AML-193 (cell line): ENCODE measurements at regions not wholly inside any gene's neighbourhood (a gene's known extent, or its start where the extent isn't known, plus 50 kb on each side); places are given as distances from the start of the nearest gene placed in this dataset.

Source experiments
- DNase-seq, 2 experiments: peaks; one replicate each; lab custom pipeline; 2025; lab: John Stamatoyannopoulos, UW

DNA sequence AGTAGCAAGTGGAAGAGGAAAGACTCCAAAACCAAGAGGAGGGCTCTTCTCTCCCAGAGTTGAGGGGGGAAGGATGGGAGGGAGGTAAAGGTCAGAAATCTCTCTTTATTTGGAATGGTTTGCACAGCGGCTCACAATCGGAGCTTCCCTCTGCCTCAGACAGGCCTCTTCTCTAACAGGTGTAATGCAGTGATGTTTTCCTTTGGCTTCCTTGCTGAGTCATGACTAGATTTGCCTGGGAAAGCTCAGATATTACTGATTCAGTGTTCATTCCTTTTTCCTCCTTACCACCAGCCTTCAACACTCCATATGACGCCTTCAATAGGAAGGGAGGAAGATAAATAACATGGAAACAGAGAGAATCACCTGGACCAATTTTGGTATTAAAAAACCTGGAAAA lies 136.6 kb downstream of the RNF152 start:
- no peak for DNase-seq

DNA sequence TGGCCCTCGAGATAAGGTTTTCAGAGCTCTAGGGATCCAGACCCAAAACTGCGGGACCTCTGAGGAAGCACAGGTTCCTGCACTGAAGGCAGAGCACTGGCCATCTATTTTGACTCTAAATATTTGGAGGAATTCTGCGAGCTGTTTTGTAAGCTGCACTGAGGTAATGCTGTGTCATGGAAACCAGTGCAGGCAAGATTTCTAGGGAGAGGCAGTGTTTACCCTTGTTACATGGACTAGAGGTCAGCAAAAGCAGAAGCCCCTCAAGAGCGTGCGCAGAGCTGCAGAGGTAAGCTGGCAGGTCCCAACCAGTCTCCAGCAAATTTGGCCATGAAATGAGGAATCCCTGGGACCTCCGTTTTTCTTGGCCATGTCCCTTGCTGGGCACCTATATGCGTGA lies 137.3 kb downstream of the RNF152 start:
- no peak for DNase-seq

GRCh38 chr18:61754039-61754583 lies 138.7 kb downstream of the RNF152 start:
- DNase-seq, result no peak

- no peak for DNase-seq
Observed at GRCh38 chr18:61753373-61753772, 139.4 kb downstream of the RNF152 start.

GRCh38 chr18:61752973-61753372 lies 139.8 kb downstream of the RNF152 start:
- no peak for DNase-seq

DNA sequence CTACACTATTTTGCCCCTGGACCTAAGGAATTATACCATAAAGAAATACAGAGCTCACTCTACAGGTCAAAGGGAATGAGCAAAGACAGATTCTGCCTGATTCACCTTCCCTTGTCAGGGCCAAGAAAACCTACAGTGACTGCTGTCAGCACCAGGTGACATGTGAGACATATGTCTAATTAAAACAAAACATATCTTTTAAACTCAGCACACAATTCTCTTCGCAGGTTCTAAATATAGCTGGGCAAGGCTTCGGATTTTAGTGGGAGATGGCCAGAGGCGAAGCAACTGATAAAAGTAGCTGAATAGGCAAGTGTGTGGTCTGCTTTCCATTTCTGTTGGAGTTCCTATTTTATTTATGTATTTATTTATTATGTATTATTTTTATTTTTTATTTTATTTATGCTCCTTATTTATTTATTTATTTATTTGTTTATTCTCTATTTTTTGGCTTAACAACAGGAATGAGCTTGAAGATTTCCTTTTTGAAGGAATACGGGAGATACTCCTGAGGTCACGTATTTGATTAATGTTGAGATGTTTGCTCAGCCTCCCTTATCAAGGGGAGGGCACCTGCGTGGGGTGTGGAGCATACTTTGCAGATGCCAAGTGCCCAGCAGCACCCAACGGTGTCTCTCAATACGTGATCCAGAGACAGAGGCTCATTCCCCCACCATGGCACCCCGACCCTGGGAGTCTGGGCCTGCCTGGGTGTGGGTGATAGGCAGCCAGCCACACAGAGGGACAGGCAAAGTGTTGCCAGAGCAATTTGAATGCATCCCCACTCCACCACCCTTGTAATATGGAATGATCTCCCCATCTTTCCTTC lies 141.8 kb downstream of the RNF152 start:
- DNase-seq, result no peak

- no peak for DNase-seq
Observed at GRCh38 chr18:61749546-61749945, 143.3 kb downstream of the RNF152 start.

GRCh38 chr18:61749031-61749430 lies 143.8 kb downstream of the RNF152 start:
- DNase-seq, result no peak

DNA sequence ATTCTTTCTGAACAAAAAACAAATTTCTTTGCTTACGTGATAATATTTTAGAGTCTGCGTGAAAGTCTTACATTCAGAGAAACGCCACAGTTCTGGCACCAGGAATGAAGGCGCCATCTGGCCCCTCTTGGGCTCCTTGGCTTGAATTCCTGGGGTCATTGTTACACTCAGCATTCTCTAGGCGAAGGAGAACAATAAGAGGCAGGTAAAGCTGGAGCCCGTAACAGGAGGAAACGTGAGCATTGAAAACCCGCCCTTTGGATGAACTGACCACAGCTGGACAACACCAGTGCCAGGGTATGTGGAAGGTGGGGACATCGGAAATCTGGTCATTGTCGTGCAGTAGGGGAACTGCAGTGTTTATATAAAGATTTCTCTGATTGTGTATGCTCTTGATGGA lies 144.8 kb downstream of the RNF152 start:
- DNase-seq, result no peak

- no peak for DNase-seq
Observed at GRCh38 chr18:61743775-61744531, 148.9 kb downstream of the RNF152 start.

GRCh38 chr18:61742565-61743429 lies 150.0 kb downstream of the RNF152 start:
- no peak for DNase-seq

- no peak for DNase-seq
Observed at GRCh38 chr18:61741881-61742454, 150.8 kb downstream of the RNF152 start.

DNA sequence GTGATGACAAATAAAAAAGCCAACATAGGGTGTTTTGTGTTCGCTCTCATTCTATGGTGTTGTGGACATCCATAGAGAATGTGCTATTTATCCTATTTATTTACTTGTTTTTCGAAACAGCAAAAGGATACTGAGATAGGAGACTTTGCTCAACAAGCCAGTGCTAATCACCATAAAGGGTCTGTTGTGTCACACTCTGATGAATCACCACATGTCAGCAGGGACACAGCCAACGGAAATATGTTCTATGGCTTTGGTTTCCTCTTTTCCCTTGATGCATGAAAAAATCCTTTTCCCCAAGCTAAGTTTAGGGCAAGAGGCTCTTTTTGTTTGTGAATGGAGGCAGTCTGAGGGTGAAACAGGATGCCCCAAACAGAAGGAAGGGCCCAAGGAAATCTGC lies 154.3 kb downstream of the RNF152 start:
- DNase-seq, result peak; percentile 4

GRCh38 chr18:61738042-61738441 lies 154.8 kb downstream of the RNF152 start:
- no peak for DNase-seq

GRCh38 chr18:61736133-61736532 lies 156.7 kb downstream of the RNF152 start:
- DNase-seq, result no peak

GRCh38 chr18:61735564-61736102 lies 157.2 kb downstream of the RNF152 start:
- DNase-seq, result no peak

GRCh38 chr18:61734396-61734795 lies 158.4 kb downstream of the RNF152 start:
- no peak for DNase-seq

DNA sequence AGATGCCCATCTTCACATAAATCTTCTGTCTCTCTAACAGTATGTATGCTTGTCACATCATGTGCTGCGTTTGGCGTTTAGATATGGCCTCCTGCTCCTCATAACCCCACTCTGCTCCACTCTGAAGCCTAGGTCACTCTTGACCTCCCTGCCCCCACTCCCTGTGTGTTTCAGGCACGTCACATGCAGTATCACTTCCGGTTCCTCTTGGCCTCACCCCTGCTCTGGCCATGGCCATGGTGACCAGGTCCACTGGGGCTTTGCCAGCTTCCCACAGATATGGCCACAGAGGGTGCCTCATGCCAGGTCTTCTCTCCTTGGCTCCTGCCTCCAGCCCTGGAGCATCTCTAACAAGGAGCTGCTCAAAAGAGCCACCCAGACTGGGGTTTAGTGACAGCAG lies 160.0 kb downstream of the RNF152 start:
- no peak for DNase-seq

- no peak for DNase-seq
Observed at GRCh38 chr18:61731693-61732376, 161.0 kb downstream of the RNF152 start.

GRCh38 chr18:61731178-61731577 lies 161.6 kb downstream of the RNF152 start:
- no peak for DNase-seq

DNA sequence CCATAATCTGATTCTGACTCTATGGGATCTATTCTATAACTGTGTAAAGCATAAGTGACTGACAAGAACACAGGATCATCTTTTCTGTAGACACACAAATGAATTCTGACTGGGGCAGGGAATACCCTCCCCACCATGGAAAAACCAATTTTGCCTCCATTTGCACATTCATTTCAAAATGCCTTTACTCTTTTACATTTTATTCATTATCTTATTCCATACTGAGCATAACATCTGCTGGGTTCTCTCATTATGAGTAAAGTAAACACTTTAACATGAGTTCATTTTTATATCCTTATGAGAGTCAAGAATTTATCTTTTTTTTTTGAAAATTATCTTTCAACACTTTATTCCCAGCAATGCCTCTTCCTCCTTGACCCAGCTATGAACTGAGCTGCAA lies 163.5 kb downstream of the RNF152 start:
- no peak for DNase-seq
